ENCODE measurements at regions not wholly inside any gene's neighbourhood (a gene's known extent, or its start where the extent isn't known, plus 50 kb on each side); places are given as distances from the start of the nearest gene placed in this dataset.

DNA sequence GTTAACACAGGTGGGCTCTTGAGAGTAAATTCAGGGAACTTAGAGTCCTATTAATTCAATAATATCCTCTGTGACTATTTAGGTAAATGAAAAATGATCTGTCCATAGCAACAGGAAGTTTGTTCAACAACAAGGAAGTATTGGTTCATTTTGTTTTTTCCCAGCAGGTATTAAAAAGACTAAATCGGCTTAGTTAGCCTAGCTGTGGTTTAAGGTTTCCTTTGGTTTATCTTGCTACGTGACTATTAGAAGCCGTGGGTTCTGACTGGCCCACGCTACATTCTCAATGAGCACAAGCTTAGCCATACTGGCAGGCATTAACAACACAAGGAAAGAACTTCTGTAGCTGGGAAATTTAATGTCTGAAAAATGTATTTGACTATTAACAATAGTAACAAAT, 168.8 kb upstream of the HS3ST1 start:
- no peak for ATAC-seq
- no peak for TF ChIP-seq POLR2A (IDR thresholded peaks at IDR 0.05)
- TF ChIP-seq, protein P1, sequence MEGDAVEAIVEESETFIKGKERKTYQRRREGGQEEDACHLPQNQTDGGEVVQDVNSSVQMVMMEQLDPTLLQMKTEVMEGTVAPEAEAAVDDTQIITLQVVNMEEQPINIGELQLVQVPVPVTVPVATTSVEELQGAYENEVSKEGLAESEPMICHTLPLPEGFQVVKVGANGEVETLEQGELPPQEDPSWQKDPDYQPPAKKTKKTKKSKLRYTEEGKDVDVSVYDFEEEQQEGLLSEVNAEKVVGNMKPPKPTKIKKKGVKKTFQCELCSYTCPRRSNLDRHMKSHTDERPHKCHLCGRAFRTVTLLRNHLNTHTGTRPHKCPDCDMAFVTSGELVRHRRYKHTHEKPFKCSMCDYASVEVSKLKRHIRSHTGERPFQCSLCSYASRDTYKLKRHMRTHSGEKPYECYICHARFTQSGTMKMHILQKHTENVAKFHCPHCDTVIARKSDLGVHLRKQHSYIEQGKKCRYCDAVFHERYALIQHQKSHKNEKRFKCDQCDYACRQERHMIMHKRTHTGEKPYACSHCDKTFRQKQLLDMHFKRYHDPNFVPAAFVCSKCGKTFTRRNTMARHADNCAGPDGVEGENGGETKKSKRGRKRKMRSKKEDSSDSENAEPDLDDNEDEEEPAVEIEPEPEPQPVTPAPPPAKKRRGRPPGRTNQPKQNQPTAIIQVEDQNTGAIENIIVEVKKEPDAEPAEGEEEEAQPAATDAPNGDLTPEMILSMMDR (IDR thresholded peaks at IDR 0.05 in 4 of 5, conservative IDR thresholded peaks at IDR 0.05 in 1 of 5), result no peak
- no peak for DNase-seq
- H3K27me3 ChIP-seq, result no peaks in the 10 kb centered on the region
- in situ Hi-C loops (cut with MboI; ENCODE audit: low sequenced_read_pairs in 4 of 4) (no loop called here), intact Hi-C loops (cut with DNase I; ENCODE audit: low total_unique reads) (no loop called here)
- H3K9me3 ChIP-seq, result no peaks in the 10 kb centered on the region
- no peaks in the 10 kb centered on the region for H3K36me3 ChIP-seq
- H3K4me3 ChIP-seq, result no peak overlapping the region
- no peak overlapping the region for H3K27ac ChIP-seq
- H3K4me1 ChIP-seq, result no peaks in the 10 kb centered on the region

DNA sequence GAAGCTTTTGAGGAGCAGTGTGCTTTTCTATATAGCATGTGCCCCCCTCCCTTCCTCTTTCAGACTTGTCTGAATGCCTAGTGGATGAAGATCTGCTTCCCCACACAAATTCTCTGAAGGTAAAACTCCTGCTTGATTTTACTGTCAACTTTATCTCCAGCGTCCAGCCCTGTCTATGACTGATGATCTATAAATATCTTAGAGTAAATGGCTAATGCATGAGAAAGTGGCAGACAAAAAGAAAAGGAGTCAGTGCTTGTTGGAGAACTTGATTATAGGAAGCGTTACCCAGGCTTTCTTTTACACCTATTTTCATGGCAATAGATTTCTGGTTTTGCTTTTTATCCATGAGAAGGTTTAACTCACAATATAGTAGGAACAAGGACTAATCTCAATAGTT, 168.3 kb upstream of the HS3ST1 start:
- H3K27ac ChIP-seq, result no peak overlapping the region
- ATAC-seq (no peak), DNase-seq (no peak)
- H3K36me3 ChIP-seq, result no peaks in the 10 kb centered on the region
- in situ Hi-C loops (cut with MboI; ENCODE audit: low sequenced_read_pairs in 4 of 4) (no loop called here), intact Hi-C loops (cut with DNase I; ENCODE audit: low total_unique reads) (no loop called here)
- TF ChIP-seq, protein P1 (IDR thresholded peaks at IDR 0.05 in 4 of 5, conservative IDR thresholded peaks at IDR 0.05 in 1 of 5), result no peak
- TF ChIP-seq POLR2A (IDR thresholded peaks at IDR 0.05), result no peak
- no peaks in the 10 kb centered on the region for H3K9me3 ChIP-seq
- no peak overlapping the region for H3K4me3 ChIP-seq
- H3K4me1 ChIP-seq, result no peaks in the 10 kb centered on the region
- no peaks in the 10 kb centered on the region for H3K27me3 ChIP-seq

DNA sequence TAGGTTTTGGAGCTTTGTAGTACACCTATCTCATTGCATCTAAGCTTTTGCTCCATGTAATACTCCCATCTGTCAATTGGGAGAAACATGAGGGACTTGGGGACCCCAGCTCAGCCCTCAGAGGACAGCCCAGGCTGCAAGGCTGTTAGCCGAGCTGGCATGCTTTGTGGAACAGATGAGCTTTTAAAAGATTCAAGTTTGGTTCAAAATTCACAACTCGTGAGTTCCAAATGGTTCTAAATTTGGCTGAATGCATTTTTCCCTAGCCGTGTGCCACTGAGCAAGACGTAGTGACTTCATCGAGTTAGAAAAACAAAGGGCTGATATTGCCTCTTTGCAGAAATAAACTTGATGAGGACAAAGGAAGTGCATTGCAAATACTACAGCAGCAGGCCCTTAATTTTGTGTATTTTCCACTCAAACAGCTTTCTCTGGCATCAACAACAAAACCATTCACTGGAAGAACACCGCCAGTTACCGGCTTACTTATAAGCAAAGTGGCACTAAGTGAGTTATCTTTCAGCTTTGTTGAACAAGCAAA, 165.0 kb upstream of the HS3ST1 start:
- intact Hi-C loops (cut with DNase I; ENCODE audit: low total_unique reads) (no loop called here), in situ Hi-C loops (cut with MboI; ENCODE audit: low sequenced_read_pairs in 4 of 4) (no loop called here)
- TF ChIP-seq, protein P1 (IDR thresholded peaks at IDR 0.05 in 4 of 5, conservative IDR thresholded peaks at IDR 0.05 in 1 of 5), result no peak
- TF ChIP-seq POLR2A (IDR thresholded peaks at IDR 0.05), result no peak
- H3K9me3 ChIP-seq, result no peaks in the 10 kb centered on the region
- no peak overlapping the region for H3K27ac ChIP-seq
- no peaks in the 10 kb centered on the region for H3K4me1 ChIP-seq
- ATAC-seq (no peak), DNase-seq (no peak)
- H3K4me3 ChIP-seq, result no peak overlapping the region
- H3K27me3 ChIP-seq, result no peaks in the 10 kb centered on the region
- H3K36me3 ChIP-seq, result no peaks in the 10 kb centered on the region

DNA sequence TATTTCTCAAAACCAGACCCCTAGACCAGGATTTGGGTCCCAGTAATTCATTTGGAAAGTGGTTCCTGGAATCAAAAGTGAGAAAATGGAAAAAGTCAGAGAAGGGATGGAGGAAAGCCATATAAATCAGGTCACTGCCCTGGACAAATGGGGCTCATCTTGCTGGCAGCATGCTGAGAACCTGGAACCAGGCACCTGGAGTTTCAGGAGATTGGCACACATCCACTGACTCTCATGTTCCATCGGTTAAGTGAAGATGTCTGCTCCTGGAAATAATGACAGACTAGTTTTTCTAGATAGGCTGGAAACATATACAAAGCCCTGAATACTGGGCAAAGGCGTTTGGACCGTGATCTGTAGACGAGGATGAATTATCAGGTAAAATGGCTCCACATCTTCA, 163.6 kb upstream of the HS3ST1 start:
- in situ Hi-C loops (cut with MboI; ENCODE audit: low sequenced_read_pairs in 4 of 4), result no loop called here
- intact Hi-C loops (cut with DNase I; ENCODE audit: low total_unique reads), result no loop called here
- no peaks in the 10 kb centered on the region for H3K36me3 ChIP-seq

More for the DNA sequence above, 163.6 kb upstream of the HS3ST1 start:
- DNase-seq, result no peak
- H3K27ac ChIP-seq, result no peak overlapping the region
- TF ChIP-seq POLR2A (IDR thresholded peaks at IDR 0.05), result no peak
- TF ChIP-seq, protein P1 (IDR thresholded peaks at IDR 0.05 in 4 of 5, conservative IDR thresholded peaks at IDR 0.05 in 1 of 5), result no peak
- H3K27me3 ChIP-seq, result no peaks in the 10 kb centered on the region
- H3K4me1 ChIP-seq, result no peaks in the 10 kb centered on the region
- no peak overlapping the region for H3K4me3 ChIP-seq
- ATAC-seq, result no peak
- no peaks in the 10 kb centered on the region for H3K9me3 ChIP-seq
